ENCODE measurements at regions not wholly inside any gene's neighbourhood (a gene's known extent, or its start where the extent isn't known, plus 50 kb on each side); places are given as distances from the start of the nearest gene placed in this dataset.

DNA sequence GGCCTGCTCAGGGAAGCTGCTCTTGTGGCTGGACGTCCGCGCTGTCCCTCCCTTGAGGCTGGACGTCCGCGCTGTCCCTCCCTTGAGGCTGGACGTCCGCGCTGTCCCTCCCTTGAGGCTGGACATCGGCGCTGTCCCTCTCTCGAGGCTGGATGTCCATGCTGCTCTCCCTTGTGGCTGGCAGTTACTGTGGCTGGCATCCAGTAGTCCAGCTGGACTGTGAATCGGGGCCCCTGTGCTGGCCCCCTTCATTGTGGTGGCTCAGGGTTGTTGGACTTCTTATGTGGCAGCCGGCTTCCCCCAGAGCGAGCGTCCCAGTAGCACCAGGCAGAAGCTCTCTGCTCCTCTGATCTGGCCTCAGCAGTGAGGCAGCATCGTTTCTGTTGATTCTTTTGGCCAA is 141.5 kb downstream of the IRF8 start:
- no peak for DNase-seq (ENCODE audit: low read depth)

DNA sequence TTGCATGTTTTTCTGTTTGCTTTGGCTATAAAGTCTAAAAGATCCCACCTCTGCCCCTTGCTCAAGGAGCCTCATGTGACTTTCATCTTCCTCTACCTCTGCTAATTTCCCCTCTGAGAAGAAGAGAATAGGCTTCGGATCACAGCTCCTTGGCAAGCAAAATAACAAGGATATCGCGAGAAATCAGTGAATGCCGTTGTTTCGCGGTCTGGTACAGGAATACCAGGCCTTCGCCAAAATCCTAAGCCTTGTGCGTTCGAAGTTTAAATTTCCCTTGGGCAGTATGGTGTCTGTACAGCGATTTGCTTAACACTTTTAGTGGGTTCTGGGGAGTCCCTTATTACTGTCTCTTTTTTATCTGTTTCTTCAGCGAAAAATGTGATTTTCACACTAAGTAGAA is 142.3 kb downstream of the IRF8 start:
- no peak for DNase-seq (ENCODE audit: low read depth)

DNA sequence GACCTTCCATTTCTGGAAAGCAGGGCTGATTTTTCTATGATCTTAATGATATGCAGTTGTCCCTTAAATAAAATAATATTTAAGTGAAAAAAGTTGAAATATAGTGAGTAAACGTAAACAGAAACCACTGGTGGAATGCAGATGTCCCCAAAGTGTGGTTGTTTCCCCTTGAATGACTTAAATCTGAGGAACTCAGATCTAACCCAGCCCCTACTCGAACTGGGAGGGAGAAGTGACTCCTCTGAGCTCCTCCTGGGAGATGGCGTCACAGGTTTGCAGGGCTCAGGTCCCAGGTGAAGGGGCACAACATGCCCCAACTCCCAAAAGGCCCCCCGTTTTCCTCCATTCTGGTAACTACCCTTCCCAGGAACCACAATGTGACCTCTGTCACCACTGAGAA is 142.8 kb downstream of the IRF8 start:
- DNase-seq (ENCODE audit: low read depth): no peak

DNA sequence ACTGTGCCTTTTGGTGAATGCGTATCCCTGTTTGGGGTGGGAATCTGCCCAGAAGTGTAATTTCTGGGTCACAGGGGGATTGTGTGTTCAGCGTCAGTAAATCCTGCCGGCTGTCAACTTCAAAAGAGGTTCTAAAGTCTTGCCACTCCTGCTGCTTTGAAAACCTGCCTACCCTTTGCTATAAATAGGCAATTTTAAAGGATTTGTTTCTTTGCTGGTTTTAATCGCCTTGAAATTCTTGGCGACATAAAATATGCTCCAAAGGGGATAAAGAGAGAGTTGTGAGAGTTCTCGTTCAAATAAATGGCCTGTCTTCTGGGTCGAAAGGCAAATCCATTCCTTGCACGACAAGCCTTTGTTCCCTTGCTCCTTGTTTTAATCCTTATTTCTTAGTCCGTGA is 143.4 kb downstream of the IRF8 start:
- no peak for DNase-seq (ENCODE audit: low read depth)

DNA sequence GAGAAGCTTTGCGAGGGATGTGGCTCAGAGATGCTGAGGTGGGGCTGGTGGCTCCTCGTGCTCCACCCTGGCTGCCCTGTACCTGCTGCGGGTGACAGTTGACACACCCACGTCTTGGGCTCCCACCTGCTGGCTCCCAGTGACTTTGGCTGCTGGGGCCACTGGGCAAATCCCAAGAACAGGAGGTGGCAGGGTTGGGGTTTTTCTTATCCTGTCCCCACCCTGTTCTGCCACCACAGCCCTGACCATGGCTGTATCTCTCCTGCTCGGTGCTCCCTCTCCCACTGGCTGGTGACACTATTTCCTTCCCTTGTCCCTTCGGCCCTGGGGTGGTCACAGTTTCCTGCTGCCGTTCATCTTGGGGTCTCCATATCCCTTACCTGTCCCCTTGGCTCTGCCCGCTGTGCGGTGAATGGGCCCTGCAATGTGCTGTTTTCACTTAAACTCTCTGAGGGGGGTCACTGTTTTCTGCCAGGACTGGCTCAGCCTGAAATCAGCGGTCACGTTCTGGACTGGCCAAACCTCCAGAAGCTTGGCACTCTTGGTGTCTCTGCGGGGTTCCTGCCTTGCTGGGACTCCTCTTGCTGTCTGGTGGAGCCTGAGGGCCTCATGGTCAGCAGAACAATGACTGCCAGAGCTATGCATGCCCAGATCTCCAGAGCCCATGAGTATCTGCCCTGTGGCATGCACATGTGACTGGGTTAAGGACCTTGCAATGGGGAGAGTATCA is 144.2 kb downstream of the IRF8 start:
- no peak for DNase-seq (ENCODE audit: low read depth)

DNA sequence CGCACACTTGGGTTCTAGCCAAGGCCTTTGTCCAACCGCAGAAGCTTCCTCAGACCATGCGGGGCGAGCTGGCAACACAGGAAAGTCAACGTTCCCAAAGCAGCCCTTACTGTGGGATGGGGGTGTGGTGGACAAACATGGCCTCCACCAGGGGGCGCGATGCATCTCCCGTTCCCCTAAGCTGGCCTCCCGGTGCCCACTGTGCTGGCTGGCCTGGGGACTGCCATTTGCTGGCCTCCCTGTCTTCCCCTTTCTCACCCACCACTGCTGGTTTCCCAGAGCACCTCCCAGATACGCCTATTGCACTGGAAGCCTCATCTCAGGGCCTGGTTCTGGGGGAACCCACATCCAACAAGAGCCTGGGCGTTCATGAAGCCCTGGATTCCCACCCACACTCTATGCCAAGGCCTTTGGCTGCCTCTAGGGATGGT is 145.3 kb downstream of the IRF8 start:
- DNase-seq (ENCODE audit: low read depth): no peak

DNA sequence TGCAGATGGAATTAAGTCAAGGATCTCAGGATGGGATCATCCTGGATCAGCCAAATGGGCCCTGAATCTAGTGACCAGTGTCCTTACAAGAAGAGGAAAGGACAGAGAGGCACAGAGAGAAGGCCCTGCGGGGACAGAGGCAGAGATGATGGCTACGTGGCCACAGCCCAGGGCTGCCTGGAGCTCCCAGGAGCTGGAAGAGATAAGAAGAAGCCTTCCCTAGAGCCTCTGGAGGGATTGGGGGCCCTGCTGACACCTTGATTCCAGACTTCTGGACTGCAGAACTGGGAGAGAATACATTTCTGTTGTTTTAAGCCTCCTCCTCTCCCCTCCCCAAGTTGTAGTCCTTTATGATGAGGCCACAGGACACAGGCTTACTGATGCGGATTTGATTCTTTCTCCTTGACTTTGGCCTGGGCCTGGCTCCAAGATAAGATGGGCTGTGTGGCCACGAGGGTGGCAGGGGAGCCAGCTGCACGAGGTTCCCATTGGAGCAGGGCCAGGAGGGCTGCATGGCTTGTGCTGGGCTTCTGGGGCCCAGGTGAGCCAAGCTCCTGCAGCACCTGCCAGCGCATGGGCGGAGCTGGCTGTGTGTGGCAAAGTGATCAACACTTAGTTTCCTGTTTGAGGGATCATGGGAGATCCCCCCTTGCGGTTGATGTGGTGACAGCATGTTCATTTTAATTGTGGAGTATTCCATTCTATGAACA is 146.1 kb downstream of the IRF8 start:
- no peak for DNase-seq (ENCODE audit: low read depth)

DNA sequence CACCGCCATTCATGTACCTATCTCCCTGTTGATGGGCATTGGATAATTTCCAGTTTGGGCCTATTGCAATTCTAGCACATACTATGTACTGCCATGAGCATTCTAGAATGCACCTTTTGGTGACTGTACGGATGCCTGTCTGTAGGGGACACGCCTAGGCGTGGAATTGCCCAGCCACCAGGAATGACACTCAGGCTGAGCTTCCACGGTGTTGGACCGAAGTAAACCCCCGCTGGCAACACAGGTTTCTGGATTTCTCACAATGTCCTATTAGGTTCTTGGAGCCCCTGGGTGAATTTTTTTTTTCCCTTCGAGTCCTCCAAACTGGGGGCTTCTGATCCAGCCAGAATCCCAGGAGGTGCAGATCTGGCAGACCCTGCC is 146.6 kb downstream of the IRF8 start:
- no peak for DNase-seq (ENCODE audit: low read depth)

DNA sequence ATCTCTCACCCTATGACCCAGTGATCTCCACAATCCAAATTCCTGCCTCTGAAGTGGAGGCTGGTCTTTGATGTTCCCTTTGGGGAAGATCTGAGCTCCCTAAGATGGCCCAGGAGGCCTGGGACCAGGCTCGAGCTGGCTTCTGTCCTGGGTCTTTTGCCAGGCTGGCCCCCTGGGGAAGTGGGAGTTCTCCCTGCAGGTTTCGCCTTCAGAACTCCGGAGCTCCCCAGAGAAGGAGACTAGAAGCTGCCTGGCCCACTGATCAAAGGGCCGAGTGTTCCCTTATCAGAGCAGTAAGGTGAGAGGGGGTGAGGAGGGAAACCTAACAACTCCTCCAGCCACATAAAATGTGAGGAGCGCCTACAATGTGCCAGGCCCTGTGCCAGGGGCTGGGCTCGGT is 147.1 kb downstream of the IRF8 start:
- no peak for DNase-seq (ENCODE audit: low read depth)

DNA sequence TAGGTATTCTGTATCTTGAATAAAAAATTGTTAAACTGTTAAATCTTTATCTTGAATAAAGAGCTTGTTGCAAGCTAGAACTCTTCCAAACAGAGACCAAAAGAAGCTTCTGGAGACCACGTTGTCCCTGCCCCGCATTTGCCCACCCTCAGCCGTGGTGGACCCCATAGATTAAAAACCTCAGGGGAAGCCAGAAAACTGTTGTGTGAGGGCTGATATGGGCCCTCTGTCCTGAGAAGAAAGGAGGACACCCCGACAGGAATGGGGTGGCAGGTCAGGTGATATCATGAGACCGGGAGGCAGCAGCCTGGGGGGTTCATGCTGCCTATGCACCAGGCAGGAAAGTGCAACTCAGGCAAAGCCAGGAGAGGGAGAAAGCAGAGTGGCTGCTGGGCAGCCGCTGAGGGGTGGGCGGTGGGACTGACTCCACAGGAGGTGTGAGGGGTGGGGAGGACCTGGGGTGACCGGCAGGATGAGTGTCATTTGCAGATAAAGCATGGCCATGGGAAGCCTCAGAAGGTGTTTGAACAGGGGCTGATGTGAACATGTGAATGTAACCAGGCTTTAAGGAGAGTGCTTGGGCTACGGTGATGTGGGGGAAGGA is 147.8 kb downstream of the IRF8 start:
- DNase-seq (ENCODE audit: low read depth): no peak

DNA sequence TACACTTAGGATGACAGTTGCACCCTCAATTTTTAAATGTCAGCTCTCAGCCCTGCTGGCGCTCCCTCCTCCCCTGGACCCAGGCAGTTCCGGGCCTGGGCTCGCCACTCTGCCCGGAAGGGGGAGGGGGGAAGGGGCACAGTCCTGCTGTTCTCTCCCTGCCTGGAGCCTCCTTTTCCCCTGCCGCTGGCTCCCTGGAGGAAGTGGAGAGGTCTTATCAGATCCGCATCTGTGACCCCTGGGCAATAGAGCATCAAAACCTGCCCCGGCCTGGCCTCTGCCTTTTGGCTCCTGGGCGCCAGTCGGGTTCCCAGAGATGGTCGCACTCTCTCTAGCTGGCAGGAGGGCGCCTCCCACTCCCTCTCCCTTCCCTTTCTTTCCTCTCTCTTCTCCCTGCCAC is 149.3 kb downstream of the IRF8 start:
- DNase-seq (ENCODE audit: low read depth): no peak

DNA sequence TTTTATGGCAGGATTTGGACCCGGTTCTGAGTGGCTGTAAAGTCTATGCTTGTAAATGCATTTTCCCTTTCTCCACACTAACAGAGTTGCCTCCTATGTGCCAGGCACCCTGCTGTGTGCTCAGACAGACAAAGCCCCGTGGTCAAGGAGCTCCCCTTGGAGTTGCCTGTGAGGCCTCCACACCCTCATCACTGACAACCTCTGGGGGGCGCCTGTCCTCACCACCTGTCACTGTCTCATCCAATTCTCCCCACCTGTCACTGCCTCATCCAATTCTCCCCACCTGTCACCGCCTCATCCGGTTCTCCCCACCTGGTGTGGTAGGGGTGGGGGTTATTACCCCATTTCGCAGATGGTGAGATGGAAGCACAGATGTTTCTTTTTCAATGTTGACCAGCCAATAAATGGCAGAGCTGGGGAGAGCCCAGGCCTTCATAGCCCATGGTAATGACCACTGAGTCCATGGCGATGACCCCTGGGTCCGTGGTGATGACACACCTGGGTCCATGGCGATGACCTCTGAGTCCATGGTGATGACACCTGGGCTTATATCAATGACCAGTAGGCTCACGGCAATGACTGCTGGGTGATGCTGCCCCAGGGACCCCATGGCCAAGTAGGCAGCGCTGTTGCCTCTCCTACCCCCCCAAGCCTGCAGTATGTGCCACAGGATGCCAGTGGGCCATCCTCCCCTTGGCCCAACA is 150.1 kb downstream of the IRF8 start:
- DNase-seq (ENCODE audit: low read depth): no peak

DNA sequence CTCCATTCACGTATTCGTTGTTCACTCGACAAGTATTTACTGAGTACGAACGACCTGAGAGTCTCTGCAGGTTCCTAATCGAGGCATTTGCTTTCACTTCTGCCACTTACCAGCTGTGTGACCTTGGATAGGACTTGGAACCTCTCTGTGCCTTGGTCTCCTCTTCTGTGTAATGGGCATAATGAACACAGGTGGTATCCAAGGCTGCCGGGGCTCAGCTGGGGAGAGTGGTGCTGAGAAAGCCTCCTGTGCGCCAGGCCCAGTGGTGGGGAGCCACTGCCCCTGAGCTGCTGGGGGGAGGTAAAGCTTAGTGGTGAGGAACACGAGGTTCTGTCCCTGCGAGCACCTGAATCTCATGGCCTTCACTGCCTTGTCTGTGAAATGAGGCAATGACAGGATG is 150.7 kb downstream of the IRF8 start:
- DNase-seq (ENCODE audit: low read depth): no peak

DNA sequence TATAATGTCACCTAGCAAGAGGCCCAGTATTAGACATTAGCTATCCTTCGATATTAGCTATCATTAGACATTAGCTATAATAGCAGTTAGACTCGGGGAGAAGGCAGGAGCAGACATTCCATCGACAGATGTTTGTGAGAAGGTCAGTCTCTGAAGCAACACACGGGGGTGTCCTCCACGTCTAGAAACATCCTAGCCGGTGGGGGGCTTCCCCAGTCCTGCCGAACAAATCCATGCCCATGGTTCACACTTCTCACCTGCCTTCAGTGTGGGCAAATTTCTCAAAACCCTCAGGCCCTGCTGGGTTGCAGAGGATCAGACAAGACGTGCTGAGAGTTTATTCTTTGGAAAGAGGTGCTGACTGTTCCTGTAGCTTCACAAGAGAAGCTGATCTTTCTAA is 151.1 kb downstream of the IRF8 start:
- no peak for DNase-seq (ENCODE audit: low read depth)

DNA sequence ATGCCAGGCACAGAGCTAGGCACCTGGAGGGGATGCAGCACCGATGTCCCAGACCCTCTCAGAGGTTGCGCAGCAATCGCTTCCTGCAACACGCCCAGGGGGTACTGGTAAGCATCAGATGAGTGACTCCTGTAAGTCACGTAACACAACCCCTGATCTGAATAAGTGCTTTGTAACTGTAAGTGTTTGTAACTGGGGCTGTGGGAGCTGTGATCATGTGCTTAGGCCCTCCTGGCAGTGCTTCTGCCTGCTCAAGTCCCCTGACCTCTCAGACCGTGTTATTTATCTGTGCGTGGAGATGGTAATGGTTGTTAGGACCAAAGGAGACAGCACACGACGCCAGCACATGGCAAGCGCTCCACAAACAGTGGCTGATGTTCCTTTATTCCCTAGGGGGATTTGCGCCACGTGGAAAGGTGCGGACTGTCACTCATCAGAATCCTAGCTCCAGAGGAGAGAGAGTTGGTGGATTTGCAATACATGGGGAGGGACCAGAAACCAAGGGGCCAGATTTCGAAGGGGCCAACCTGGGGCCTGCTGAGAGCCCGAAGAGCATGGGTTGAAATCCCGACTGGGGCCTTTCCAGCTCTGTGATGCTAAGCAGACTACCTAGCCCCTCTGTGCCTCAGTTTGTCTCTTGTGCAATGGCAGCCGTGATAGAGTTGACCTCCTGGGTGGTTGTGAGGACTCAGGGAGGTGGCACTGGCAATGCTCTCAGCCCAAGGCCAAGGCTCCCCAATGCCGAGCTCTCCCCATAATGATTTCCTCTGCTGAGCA is 151.8 kb downstream of the IRF8 start:
- no peak for DNase-seq (ENCODE audit: low read depth)

DNA sequence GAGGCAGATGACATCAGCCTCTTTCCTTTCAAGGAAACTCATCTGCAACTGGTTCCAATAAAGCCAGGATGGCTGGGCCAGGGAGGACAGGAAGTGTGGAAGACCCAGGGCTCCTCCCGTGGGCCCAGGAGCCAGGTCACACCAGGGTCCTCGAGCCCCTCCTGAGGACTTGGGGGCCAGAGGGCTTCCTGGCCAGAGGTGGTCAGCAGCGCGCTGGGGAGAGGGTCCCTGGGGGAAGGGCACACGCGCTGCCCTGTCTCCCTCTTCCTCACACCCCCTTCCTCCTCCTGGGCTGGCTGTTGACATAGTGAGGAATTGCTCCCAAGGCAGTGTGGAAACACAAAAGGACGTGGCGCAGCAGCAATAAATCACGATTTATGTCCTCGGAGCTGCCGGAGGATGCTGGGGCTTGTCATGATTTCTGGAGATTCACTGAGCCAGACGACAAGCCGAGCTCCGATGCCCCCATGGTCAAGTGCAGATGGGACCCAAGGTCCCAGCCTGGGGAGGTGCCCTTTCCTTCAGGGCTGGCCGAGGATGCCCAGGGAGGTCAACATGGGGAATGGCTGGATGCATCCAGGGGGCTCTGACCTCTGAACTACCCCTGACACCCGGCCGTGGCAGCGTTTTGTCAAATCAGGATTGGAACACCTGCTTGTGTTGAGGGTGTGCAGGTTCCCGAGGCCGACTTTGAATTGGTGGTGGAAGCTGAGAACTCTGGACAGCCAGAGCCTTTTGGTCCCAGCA is 152.6 kb downstream of the IRF8 start:
- DNase-seq (ENCODE audit: low read depth): no peak

DNA sequence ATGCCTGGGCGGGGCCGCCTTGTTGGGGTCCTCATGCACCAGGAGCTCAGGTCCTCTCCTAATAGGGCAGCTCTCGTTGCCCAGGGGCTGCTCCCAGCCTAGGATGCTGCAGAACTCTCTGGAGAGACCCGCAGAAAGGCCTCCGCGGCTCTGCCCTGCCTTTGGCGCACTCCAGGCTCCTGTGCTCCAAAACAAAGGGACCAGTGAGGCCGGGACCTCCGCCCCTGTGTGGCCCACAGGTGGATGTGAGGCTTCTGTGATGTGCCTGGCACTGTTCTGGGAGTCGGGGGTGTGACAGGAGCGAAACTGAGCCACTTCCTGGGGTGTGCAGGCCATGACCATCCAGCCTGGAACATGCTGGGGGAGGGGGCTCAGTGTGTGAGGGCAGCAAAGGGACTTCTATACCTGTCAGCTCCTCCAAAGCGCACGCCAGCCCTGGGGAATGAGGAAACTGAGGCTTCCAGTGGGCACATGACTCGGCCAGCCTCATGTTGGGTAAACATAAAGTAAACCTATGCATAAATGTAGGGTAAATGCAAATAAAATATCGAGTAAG is 153.2 kb downstream of the IRF8 start:
- DNase-seq (ENCODE audit: low read depth): no peak

DNA sequence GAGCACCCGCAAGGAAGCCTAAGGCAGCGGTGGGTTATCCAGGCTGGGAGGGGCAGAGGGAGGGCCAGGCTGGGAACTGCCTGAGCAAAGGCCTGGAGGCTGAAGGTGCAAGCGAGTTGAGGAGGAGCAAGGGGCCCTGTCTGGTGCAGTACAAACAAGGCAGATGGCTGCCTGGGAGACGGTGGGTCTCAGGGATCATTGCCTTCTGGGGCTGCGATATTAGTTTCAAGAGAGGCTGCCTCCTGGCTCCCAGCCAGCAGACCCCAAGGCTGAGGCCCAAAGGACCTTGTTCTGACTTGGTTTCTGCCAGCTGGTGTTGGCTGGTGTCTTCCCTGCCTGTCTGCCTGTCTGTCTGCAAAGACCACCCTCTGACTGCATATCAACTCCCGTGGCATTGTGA is 154.0 kb downstream of the IRF8 start:
- no peak for DNase-seq (ENCODE audit: low read depth)

DNA sequence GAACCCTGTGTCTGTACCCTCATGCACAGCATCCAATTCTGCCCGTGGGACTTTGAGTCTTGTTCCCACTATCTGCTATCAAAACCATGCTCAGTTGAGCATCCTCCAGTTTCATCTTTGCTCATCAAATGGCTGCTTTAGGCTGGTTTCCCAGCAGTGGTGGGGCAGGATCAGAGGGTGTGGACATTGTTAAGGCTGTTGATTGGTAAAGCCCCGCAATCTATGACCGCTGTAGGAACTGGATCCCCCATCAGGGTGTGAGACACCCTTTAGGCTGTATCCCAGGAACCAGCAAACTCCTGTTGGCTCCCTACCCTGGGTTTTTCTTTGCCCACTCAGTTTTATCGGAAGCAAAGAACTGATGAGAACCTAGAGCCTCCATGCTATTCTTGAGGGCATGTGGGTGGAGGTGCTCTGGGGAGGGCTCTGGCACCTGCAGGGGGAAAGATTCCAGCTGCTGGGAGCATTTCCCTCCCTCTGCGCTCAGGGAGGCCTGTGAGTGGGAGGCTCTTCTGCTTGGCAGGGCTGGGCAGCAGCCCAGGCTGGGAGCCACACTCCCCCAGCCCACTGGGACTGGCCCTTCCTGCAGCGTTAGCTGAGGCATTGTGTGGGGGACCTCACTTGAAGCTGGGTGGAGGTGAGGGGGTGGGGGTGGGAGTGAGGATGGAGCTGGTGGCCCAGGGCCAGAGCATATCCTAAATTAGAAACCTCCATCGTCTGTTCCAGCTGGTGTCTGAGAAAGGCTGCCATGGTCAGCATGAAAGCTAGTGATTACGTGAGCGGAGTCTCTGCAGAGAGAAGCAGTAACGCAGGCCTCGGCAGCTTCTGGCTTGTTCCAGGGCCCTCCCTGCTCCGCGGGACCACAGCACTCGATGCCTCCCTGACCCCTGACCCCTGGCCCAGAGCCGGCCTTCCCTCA is 160.6 kb downstream of the IRF8 start:
- DNase-seq (ENCODE audit: low read depth): no peak

Measured in renal cortical epithelial cell (primary cell).